Gastroesophageal sphincter (tissue), 4 donors: ENCODE measurements at regions not wholly inside any gene's neighbourhood (a gene's known extent, or its start where the extent isn't known, plus 50 kb on each side); places are given as distances from the start of the nearest gene placed in this dataset.

ENCODE experiments used
- ATAC-seq: fragments of 150-250 bp; one replicate; pipeline ENCODE4 v1.9.1; 2016; ENCODE audit warnings: mild to moderate bottlenecking, moderate library complexity
- H3K27ac ChIP-seq, 4 donors: fragments of 200-600 bp; sonication (generic) in 3 of 4; 1 replicate in 3 of 4; 2 replicates in 1 of 4; pipeline ENCODE4 v1.5.1; 2016 to 2019
- H3K27me3 ChIP-seq: fragments of 200-600 bp; sonication (generic); one replicate; pipeline ENCODE4 v1.5.1; 2019
- H3K36me3 ChIP-seq, 2 donors: fragments of 200-600 bp; sonication (generic); one replicate each; pipeline ENCODE4 v1.5.1; 2019; ENCODE audit warnings: control low read depth in 1 of 2
- H3K4me1 ChIP-seq, 3 donors: fragments of 200-600 bp; sonication (generic); 1 replicate in 2 of 3; 2 replicates in 1 of 3; pipeline ENCODE4 v1.5.1; 2016 to 2019; ENCODE audit warnings: control low read depth in 2 of 3
- H3K4me3 ChIP-seq, 2 donors: fragments of 200-600 bp; sonication (generic); one replicate each; pipeline ENCODE4 v1.5.1; 2019; ENCODE audit warnings: mild to moderate bottlenecking in 1 of 2, moderate library complexity in 1 of 2
- H3K9me3 ChIP-seq, 3 donors: fragments of 200-600 bp; sonication (generic); one replicate each; pipeline ENCODE4 v1.5.1; 2017 to 2019; ENCODE audit warnings: control low read depth in 2 of 3
- CTCF ChIP-seq, 4 experiments: fragments of 200-600 bp in 2 of 4; fragments of 450-650 bp in 2 of 4; sonication (generic) in 1 of 4; IDR thresholded peaks; one replicate each; pipeline ENCODE4 v1.5.1; 2017 to 2019; ENCODE audit warnings: antibody characterized with exemption in 4 of 4, mild to moderate bottlenecking in 2 of 4, moderate library complexity in 2 of 4
- EP300 ChIP-seq: sonication (generic); formaldehyde crosslinking; IDR thresholded peaks from one replicate; pipeline ENCODE4 v1.6.1; 2017; ENCODE audit warnings: antibody characterized with exemption, mild to moderate bottlenecking
- POLR2A ChIP-seq, 2 donors: fragments of 450-650 bp; IDR thresholded peaks; one replicate each; pipeline ENCODE4 v1.6.1; 2017; ENCODE audit warnings: antibody characterized with exemption in 2 of 2, mild to moderate bottlenecking in 2 of 2, moderate library complexity in 1 of 2
- POLR2AphosphoS5 ChIP-seq: sonication (generic); formaldehyde crosslinking; IDR thresholded peaks from one replicate; pipeline ENCODE4 v1.6.1; 2017; ENCODE audit warnings: antibody characterized with exemption
- WGBS, 2 donors: methylation state at CpG; one replicate each; pipeline ENCODE4 v1.1.5; 2018; ENCODE audit warnings: low coverage in 1 of 2; 5-methylcytosine and 5-hydroxymethylcytosine counted together

DNA sequence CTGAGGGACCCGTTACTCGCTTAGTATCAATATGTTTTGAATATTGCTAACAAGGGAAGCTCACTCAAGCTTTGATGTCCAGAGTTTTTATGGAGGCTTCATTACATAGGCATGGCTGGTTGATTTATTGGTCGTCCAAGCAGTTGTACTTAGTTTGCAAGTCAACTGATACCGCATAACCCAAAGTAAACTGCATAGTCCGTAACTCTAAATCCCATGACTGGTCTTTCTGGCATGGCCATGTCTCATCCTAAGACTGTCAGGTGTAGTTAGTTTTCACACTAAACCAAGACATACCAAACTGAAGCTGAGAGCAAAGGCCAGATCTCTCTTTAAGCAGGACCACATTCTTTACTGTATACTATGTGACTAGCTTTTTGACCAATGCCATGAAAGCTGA lies 397.9 kb downstream of the TFEC start:
- Histone ChIP-seq H3K27me3 (no peaks in the 10 kb centered on the region), H3K4me3 (no peak overlapping the region), H3K9me3 (no peaks in the 10 kb centered on the region), H3K36me3 (no peaks in the 10 kb centered on the region), H3K4me1 (no peaks in the 10 kb centered on the region), H3K27ac (no peak overlapping the region)
- WGBS, 2 donors, result 87 to 90% methylated on average over 5 of the region's 5 CpGs
- TF ChIP-seq EP300 (no peak), POLR2A (IDR thresholded peaks at IDR 0.05) (no peak), POLR2AphosphoS5 (no peak), CTCF (IDR thresholded peaks at IDR 0.05) (no peak)
- no peak for ATAC-seq

DNA sequence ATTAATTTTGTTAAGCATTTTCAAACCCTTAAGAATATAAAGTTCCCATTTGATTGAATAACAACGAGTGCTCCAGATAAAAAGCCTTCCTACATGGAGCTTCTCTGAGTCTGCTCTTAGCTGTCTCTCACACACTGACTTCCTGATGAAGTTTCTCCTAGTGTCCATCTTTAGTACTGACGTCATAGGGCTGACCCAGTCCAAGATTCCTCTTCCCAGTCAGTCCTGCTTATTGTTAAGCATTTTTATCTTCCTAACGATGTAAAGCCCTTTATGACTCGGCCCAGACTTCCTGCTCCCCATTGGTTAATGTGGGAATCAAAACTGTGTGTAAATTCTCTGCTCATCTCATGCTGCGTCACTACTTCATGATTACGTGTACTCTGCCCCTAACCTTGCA lies 398.8 kb downstream of the TFEC start:
- no peaks in the 10 kb centered on the region for H3K36me3 ChIP-seq
- H3K4me3 ChIP-seq, result no peak overlapping the region
- no peaks in the 10 kb centered on the region for H3K9me3 ChIP-seq
- no peaks in the 10 kb centered on the region for H3K4me1 ChIP-seq
- no peaks in the 10 kb centered on the region for H3K27me3 ChIP-seq
- WGBS, 2 donors, result 54 to 85% methylated on average over 5 to 6 of the region's 6 CpGs
- TF ChIP-seq CTCF (IDR thresholded peaks at IDR 0.05), result no peak
- TF ChIP-seq EP300, result no peak
- TF ChIP-seq POLR2AphosphoS5, result no peak
- no peak for TF ChIP-seq POLR2A (IDR thresholded peaks at IDR 0.05)
- ATAC-seq, result no peak
- no peak overlapping the region for H3K27ac ChIP-seq

DNA sequence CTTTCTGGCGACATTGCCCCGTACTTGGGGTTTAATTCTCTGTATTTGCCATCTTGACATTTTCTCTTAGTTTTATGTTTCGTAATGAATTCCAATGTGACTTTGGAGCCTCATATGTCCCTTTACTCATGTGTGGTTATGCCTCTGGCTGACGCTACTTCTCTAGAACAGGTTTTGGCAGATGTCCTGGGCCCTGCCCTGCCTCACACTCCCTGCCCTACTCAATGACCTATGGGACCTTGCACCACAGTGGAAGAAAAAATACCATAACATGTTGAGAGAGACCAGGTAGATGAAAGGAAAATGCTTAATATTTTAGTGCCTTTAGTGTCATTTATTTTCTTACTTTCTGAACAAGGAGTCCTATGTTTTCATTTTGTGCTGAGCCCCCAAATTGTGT lies 400.5 kb downstream of the TFEC start:
- Histone ChIP-seq H3K4me3 (no peak overlapping the region), H3K9me3 (no peaks in the 10 kb centered on the region), H3K27ac (no peak overlapping the region), H3K4me1 (no peaks in the 10 kb centered on the region), H3K36me3 (no peaks in the 10 kb centered on the region), H3K27me3 (no peaks in the 10 kb centered on the region)
- WGBS, 2 donors, result 92 to 98% methylated on average over 4 of the region's 4 CpGs
- TF ChIP-seq CTCF (IDR thresholded peaks at IDR 0.05) (no peak), POLR2AphosphoS5 (no peak), POLR2A (IDR thresholded peaks at IDR 0.05) (no peak), EP300 (no peak)
- no peak for ATAC-seq

DNA sequence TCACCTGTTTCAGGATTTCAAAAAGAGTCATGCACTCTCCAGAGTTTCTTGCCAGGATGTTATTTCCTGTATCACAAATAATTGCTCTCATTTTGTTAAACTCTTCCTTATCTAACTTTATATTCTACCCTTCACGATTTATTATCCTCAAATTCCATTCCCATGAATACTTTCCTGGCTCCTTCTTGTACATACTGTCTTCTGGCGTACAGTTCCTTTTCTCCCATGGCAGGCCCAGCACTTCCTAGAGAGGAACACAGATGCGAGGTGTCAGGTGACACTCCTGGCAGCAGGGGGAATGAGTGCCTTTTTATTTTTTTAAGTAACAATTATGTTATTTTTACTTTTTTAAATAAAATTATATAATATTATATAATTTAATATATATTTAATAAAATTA lies 411.9 kb downstream of the TFEC start:
- ATAC-seq, result no peak
- 18 to 24% methylated on average over 3 of the region's 3 CpGs for WGBS, 2 donors
- H3K36me3 ChIP-seq, result no peaks in the 10 kb centered on the region
- TF ChIP-seq CTCF (IDR thresholded peaks at IDR 0.05) (no peak), EP300 (no peak), POLR2A (IDR thresholded peaks at IDR 0.05) (no peak), POLR2AphosphoS5 (no peak)
- H3K9me3 ChIP-seq, result no peaks in the 10 kb centered on the region
- H3K4me1 ChIP-seq, result no peaks in the 10 kb centered on the region
- no peak overlapping the region for H3K4me3 ChIP-seq
- no peak overlapping the region for H3K27ac ChIP-seq
- no peaks in the 10 kb centered on the region for H3K27me3 ChIP-seq

GRCh38 chr7:115613836-115614235 lies 416.7 kb downstream of the TFEC start:
- Histone ChIP-seq H3K4me1 (no peaks in the 10 kb centered on the region), H3K4me3 (no peak overlapping the region), H3K27ac (no peak overlapping the region), H3K27me3 (no peaks in the 10 kb centered on the region), H3K9me3 (no peaks in the 10 kb centered on the region), H3K36me3 (no peaks in the 10 kb centered on the region)
- TF ChIP-seq CTCF (IDR thresholded peaks at IDR 0.05) (no peak), POLR2AphosphoS5 (no peak), EP300 (no peak), POLR2A (IDR thresholded peaks at IDR 0.05) (no peak)
- no peak for ATAC-seq
- WGBS, 2 donors, result 86 to 93% methylated on average over 4 of the region's 4 CpGs
